ENCODE measurements at regions not wholly inside any gene's neighbourhood (a gene's known extent, or its start where the extent isn't known, plus 50 kb on each side); places are given as distances from the start of the nearest gene placed in this dataset.

- Histone ChIP-seq H3K36me3 (ENCODE audit: control insufficient read depth in 2 of 2, extremely low read depth in 1 of 2, insufficient read depth in 1 of 2, low read length in 1 of 2) (no peaks in the 10 kb centered on the region), H3K4me1 (ENCODE audit: control insufficient read depth in 1 of 2, extremely low read depth in 1 of 2, insufficient read depth in 2 of 2, low read length in 2 of 2) (no peaks in the 10 kb centered on the region), H3K9me3 (no peaks in the 10 kb centered on the region), H3K4me3 (ENCODE audit: control insufficient read depth in 1 of 2, extremely low read depth in 1 of 2, low read length in 1 of 2) (no peak overlapping the region), H3K27ac (ENCODE audit: low read length) (no peak overlapping the region), H3K27me3 (replicated peaks in 1 of 2; ENCODE audit: control insufficient read depth in 2 of 2, extremely low read depth in 1 of 2, insufficient read depth in 2 of 2, low read length in 1 of 2) (no peaks in the 10 kb centered on the region)
- no CpG with 5 or more reads among the region's 1 CpG for WGBS (ENCODE audit: insufficient coverage)
- no peak overlapping the region for H3K4me3 Mint-ChIP-seq
- no peaks in the 10 kb centered on the region for H3K4me1 Mint-ChIP-seq
- H3K36me3 Mint-ChIP-seq: no peaks in the 10 kb centered on the region
- no peak overlapping the region for H3K27ac Mint-ChIP-seq
- DNase-seq (no peak), ATAC-seq (replicated peaks in 1 of 4) (no peak)
- peaks cover 16 to 28% (median 19%) of the 10 kb centered on the region in 3 donors for H3K9me3 Mint-ChIP-seq
- POLR2A ChIA-PET: no interaction called here
- CTCF ChIA-PET: no interaction called here
- H3K27me3 Mint-ChIP-seq: no peaks in the 10 kb centered on the region
Measured at GRCh38 chr4:62133101-62133897, 933.2 kb downstream of the ADGRL3 start.

- H3K4me3 Mint-ChIP-seq: no peak overlapping the region
- H3K27me3 ChIP-seq (replicated peaks in 1 of 2; ENCODE audit: control insufficient read depth in 2 of 2, extremely low read depth in 1 of 2, insufficient read depth in 2 of 2, low read length in 1 of 2): no peaks in the 10 kb centered on the region
- no peaks in the 10 kb centered on the region for H3K4me1 Mint-ChIP-seq
- no peaks in the 10 kb centered on the region for H3K36me3 ChIP-seq (ENCODE audit: control insufficient read depth in 2 of 2, extremely low read depth in 1 of 2, insufficient read depth in 1 of 2, low read length in 1 of 2)
- H3K27me3 Mint-ChIP-seq: no peaks in the 10 kb centered on the region
- H3K36me3 Mint-ChIP-seq: no peaks in the 10 kb centered on the region
- no peaks in the 10 kb centered on the region for H3K9me3 ChIP-seq
- ChIA-PET POLR2A (no interaction called here), CTCF (no interaction called here)
- H3K27ac Mint-ChIP-seq: no peak overlapping the region
- H3K9me3 Mint-ChIP-seq: peaks cover 16 to 21% (median 21%) of the 10 kb centered on the region in 3 donors
- H3K4me3 ChIP-seq (ENCODE audit: control insufficient read depth in 1 of 2, extremely low read depth in 1 of 2, low read length in 1 of 2): no peak overlapping the region
- ATAC-seq (replicated peaks in 1 of 4): no peak
- no peak overlapping the region for H3K27ac ChIP-seq (ENCODE audit: low read length)
- no peak for DNase-seq
- H3K4me1 ChIP-seq (ENCODE audit: control insufficient read depth in 1 of 2, extremely low read depth in 1 of 2, insufficient read depth in 2 of 2, low read length in 2 of 2): no peaks in the 10 kb centered on the region
- WGBS (ENCODE audit: insufficient coverage): 49% methylated on average over 3 of the region's 3 CpGs
Measured at GRCh38 chr4:62131049-62131448, 930.9 kb downstream of the ADGRL3 start.

DNA sequence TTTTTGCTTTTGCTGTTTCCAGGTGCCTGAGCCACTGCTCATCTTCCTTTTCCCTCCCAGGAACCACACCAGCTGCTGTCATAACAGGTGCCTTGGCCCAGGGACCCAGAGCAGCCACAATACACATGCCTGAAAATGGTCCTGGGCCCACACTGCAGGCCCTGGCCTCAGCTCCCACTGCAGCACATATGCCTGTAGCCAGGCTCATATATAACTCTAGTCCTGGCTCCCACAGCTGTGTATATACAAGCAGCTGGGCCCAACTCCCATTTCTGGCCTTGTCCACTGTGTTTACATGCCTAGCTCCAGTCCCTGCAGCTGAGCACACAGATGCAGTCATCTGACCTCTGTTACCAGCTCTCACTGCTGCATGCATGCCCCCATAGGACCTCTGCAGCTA is 930.5 kb downstream of the ADGRL3 start:
- Histone ChIP-seq H3K9me3 (no peaks in the 10 kb centered on the region), H3K4me1 (ENCODE audit: control insufficient read depth in 1 of 2, extremely low read depth in 1 of 2, insufficient read depth in 2 of 2, low read length in 2 of 2) (no peaks in the 10 kb centered on the region), H3K27ac (ENCODE audit: low read length) (no peak overlapping the region), H3K4me3 (ENCODE audit: control insufficient read depth in 1 of 2, extremely low read depth in 1 of 2, low read length in 1 of 2) (no peak overlapping the region), H3K27me3 (replicated peaks in 1 of 2; ENCODE audit: control insufficient read depth in 2 of 2, extremely low read depth in 1 of 2, insufficient read depth in 2 of 2, low read length in 1 of 2) (no peaks in the 10 kb centered on the region), H3K36me3 (ENCODE audit: control insufficient read depth in 2 of 2, extremely low read depth in 1 of 2, insufficient read depth in 1 of 2, low read length in 1 of 2) (no peaks in the 10 kb centered on the region)
- no peaks in the 10 kb centered on the region for H3K36me3 Mint-ChIP-seq
- CTCF ChIA-PET: no interaction called here
- H3K27me3 Mint-ChIP-seq: no peaks in the 10 kb centered on the region
- H3K4me1 Mint-ChIP-seq: no peaks in the 10 kb centered on the region
- ATAC-seq (replicated peaks in 1 of 4) (no peak), DNase-seq (no peak)
- H3K27ac Mint-ChIP-seq: no peak overlapping the region
- H3K4me3 Mint-ChIP-seq: no peak overlapping the region
- POLR2A ChIA-PET: no interaction called here
- peaks cover 15 to 19% (median 19%) of the 10 kb centered on the region in 3 donors for H3K9me3 Mint-ChIP-seq

GRCh38 chr4:62130230-62130629 is 930.1 kb downstream of the ADGRL3 start:
- ChIA-PET CTCF (no interaction called here), POLR2A (no interaction called here)
- Histone ChIP-seq H3K4me1 (ENCODE audit: control insufficient read depth in 1 of 2, extremely low read depth in 1 of 2, insufficient read depth in 2 of 2, low read length in 2 of 2) (no peaks in the 10 kb centered on the region), H3K9me3 (no peaks in the 10 kb centered on the region), H3K36me3 (ENCODE audit: control insufficient read depth in 2 of 2, extremely low read depth in 1 of 2, insufficient read depth in 1 of 2, low read length in 1 of 2) (no peaks in the 10 kb centered on the region), H3K27me3 (replicated peaks in 1 of 2; ENCODE audit: control insufficient read depth in 2 of 2, extremely low read depth in 1 of 2, insufficient read depth in 2 of 2, low read length in 1 of 2) (no peaks in the 10 kb centered on the region), H3K4me3 (ENCODE audit: control insufficient read depth in 1 of 2, extremely low read depth in 1 of 2, low read length in 1 of 2) (no peak overlapping the region), H3K27ac (ENCODE audit: low read length) (no peak overlapping the region)
- Mint-ChIP-seq H3K9me3 (peaks cover 12 to 16% (median 16%) of the 10 kb centered on the region in 3 donors), H3K36me3 (no peaks in the 10 kb centered on the region), H3K4me3 (no peak overlapping the region), H3K27me3 (no peaks in the 10 kb centered on the region), H3K4me1 (no peaks in the 10 kb centered on the region), H3K27ac (no peak overlapping the region)
- 77% methylated on average over 1 of the region's 2 CpGs for WGBS (ENCODE audit: insufficient coverage)
- ATAC-seq (replicated peaks in 1 of 4) (no peak), DNase-seq (no peak)
